Activated CD4-positive, alpha-beta T cell treated with anti-CD3 and anti-CD28 coated beads for 24 hours (primary cell): ENCODE measurements at regions not wholly inside any gene's neighbourhood (a gene's known extent, or its start where the extent isn't known, plus 50 kb on each side); places are given as distances from the start of the nearest gene placed in this dataset.

Experiments
- DNase-seq, 2 donors: peaks; one replicate each; pipeline ENCODE4 v3.0.0-alpha.2; 2020; ENCODE audit warnings: low read depth in 2 of 2

DNA sequence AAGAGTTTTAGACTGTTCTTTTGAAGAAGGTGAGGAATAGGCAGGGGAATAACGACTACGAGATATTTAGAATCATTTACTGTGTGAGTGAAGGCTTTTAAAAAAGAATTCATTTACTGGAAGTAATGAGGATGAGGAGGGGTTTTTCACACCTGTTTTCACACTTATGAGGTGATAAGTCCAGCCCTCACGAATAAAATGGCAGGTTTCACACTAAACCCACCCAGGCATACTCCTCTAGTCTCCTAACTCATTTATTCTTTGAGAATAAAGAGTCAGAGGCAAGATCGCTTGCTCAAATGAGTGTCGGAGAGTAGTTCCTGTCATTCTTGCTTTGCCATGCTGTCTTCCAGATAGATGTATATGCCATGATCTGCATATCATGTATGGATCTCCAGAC lies 79.0 kb upstream of the ZEB2 start:
- DNase-seq: no peak

DNA sequence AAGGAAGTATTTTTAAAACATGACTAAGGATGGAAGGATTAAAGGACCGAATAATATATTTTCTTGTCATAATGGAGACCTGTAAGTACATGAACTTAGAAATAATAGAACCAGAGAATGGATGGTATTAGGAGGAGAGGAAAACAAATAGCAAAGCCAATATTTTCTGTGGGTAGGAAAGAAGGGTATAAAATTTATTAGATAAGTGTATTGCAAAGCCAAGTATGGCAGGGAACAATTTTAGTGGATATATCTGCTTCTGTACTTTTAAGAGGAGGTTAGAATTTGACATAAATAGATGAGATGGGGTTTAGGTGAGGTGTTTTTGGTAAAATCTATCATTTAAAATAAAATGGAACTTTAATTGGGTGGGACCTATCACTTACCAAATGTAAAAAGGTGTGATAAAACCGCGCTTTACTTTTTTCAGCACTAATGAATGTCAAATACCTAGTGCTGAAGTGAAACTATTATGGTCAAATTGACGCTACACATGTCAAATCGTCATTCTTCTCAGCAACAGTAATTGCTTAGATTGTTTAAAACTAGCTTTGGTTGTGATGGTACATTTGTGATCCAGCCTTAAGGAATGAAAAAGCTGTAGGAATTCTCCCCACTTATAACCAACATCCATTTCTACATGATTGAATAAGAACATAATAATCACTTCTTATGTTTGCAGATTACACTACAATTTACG lies 78.1 kb upstream of the ZEB2 start:
- DNase-seq: no peak

DNA sequence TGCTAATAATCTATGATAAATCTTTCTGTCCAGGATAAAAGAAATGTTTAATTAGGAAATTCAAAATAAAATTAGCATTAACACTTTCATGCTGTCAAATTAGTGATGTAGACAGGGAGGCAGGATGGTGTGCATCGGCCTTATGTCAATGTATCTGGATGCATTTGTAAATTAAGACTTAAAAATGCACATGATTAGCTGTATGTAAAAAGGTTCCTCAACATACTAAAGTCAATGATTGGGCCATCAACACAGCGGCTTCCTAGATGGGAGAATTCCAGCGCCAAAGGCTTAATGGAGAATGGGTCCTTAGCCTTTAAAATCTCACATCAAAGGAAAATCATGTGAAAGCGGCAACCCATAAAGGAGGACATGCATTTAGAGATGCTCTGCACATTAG lies 77.5 kb upstream of the ZEB2 start:
- DNase-seq: no peak

DNA sequence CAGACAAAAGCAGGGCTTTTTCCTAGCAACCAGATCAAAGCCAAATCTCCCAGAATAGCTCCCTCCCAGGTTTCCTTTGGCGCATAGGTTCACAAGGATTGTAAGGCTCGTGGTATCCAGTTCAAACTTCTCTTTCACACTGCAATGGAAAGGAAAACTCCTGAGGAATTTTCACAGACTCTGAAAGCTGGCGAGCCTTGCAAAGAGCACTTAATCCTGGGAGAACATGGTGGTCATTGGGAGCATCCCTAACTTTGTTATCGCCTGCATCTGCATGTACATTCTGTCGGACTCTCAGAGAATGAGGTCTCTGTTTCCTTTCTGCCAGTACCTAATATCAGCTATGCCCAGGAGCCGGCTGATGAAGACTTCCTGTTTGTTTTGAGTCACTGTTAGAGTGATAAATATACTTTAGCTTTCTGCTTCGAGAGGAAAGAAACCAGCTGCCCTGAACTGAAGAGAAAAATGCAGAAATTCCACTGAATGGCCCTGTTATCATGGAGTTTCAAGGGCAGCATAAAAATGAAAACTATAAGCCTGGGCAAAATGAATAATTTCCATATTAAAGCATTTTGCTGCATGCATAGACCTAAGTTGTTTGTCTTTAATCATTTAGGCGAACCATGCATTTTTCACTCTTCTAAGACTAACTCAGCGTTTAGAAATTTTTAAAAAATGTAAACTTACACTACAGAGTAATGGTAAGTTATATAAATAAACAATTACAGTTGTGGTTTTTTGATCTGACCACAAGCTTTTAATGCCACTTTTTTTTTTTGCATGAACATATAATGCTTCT lies 76.4 kb upstream of the ZEB2 start:
- DNase-seq: no peak

DNA sequence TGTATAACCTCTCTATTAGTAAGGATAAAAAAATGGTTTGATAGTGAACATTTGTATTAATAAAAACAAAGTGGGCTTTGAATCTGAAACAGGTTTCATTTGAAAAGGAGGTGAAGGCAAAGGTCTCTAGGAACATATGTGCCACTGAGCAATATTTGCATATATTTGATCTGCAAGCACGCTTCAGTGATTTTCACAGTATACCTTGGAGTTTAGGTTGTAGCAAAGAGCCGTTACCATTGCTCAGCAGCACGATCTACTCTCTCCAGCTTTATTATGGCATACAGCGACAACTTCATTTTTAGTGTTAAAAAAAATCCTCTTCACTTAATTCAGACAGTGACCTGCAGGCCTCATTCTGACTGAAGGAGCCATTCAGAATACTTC lies 75.8 kb upstream of the ZEB2 start:
- DNase-seq: no peak

DNA sequence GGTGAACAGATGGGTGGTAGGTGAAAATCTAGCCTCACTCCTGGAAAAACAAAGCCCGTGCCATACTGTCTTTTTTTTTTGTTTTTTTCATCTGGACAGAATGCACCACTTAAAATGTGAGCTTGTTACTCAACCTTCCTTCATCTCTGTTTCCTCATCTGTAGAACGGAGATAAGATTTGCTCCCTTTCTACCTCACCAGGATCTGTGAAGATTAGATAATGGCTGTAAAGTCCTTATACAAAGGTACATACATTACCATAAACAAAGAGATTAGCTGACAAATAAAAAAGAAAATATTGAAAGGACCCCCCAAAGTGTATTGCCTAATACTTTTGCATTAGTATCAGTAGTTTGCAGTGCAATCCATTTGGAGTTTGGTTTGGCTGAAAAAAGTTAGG lies 75.4 kb upstream of the ZEB2 start:
- DNase-seq: no peak

DNA sequence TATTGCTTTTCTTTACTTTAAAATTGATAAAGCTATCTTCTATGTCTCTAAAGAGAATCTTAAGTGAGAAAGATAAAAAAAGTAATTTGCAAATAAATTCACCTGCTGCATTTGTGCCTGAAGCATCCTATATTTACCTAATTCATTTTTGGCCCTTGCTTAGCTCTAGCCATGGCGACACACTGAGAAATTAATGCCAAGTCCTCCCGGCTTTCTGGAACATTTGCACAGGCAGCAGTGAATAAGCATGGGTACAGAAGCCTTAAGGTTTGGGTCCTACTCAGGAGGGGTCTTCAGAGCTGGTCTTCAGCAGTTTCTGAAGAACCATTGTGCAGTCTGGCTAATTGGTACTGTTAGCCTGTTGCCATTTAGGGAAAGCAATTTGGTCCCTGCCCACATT lies 73.9 kb upstream of the ZEB2 start:
- DNase-seq: no peak

DNA sequence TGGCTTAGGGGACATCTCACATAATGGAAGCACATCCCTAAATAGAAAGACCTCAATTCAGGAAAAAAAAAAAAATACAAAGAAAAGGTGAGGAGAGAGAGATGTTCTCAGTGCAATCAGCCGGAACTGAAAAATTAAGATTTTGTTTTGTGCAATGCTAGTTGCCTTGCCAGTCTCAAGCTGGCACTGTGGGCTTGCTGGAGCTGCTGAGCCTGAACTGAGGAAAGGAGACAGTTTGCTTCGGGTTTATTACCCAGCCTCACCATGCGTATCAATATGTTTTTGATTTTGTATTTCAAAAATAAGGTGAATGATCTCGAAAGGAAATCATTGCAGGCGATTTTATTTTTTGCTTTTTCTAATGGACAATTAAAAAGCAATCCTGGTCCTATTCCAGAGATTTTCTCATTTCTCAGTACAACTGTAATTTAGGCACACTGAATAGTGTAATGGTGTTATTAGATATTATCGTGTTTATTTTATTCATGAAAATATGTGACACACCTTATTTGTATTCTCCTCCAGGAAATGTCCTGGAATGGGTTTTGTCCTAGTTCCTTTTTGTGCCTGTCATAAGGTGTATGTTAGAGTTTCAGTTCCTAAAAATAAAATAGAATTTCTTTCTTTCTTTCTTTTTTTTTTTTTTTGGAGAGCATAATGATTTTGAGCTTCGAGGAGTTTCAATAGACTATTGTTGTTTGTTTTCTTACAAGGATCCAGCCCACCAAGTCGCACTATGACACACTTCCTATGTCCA lies 72.8 kb upstream of the ZEB2 start:
- no peak for DNase-seq

DNA sequence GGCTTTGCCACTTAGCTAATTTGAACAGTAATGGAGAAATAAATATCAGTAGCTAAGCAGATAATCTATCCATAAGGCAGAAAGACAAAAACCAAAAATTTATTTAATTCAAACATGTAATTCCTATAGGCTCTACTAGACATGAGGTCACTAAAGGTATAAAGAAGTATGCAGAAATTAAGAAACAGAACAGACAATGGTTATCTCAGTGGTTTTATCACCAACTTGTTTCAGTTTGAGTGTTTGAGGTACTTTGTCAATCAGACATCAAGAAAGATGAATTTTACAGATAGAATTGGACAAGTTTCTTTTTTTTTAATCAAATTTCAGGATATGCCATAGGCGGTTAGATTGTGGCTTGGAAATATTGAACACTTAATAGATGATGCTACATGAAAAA lies 67.4 kb upstream of the ZEB2 start:
- no peak for DNase-seq

DNA sequence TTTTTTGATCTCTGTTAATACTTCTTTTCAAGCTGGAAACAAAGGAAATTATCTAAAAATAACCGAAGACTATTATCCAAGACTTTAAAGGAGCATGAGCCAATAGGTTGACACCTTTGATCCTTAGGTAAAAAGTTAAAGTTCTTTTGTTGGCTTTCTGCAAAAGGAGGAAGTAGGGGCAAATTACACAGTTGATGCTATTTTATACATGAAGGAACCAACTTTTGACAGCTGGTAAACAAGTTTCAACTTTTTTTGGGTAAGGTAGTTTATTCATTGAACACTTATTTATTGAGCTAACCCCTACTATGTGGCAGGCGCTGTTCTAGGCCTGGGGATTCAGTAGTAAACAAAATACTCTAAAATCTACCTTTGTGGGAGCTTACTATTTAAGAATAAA lies 66.6 kb upstream of the ZEB2 start:
- no peak for DNase-seq

DNA sequence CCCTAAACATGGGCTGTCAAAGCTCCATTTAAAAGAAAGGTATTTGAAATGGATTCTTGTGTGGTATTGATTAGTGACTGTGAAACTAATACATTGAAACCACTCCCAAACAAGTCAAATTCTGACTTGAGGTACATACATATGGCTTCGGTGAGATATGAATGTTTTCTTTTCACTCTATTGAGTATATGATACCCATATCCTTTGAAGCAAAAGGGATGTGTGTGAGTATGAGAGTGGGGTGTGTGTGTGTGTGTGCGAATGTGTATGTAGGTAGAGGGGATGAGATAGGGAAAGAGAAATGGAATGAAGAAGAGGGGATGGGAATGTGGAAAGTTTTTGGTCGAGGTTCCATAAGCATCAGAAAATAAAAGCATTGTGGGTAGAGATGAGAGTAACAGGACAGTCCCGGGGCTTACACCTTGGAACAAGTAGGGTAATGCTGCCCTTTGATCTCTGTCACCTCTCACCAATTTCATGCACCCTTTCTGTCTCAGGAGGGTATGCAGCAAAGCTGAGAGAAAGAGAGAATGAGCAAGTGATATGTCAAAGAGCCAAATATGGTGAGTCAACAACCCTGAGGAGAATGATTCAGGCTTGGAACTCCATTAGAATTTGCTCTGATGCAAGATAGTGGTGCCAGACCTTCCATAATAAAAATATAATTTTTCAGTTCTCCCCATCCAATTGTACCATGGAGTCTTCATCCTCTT lies 64.0 kb upstream of the ZEB2 start:
- DNase-seq: no peak

DNA sequence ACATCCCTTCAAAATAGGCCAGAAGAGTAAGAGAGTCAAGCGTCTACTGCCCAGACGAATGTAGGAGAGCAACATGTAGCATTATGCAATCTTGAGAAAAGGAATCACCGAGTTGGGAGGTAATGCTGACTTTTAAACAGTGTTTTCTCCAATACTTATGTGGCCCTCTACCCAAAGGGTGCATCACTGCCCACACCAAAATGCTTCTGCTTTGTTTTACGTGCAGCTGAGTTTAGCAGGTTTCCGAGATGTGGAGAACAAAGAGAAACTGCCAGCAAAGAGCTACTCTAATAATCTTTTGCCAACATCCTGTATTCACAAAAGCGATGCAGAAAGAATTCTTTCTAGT lies 63.4 kb upstream of the ZEB2 start:
- DNase-seq: no peak

DNA sequence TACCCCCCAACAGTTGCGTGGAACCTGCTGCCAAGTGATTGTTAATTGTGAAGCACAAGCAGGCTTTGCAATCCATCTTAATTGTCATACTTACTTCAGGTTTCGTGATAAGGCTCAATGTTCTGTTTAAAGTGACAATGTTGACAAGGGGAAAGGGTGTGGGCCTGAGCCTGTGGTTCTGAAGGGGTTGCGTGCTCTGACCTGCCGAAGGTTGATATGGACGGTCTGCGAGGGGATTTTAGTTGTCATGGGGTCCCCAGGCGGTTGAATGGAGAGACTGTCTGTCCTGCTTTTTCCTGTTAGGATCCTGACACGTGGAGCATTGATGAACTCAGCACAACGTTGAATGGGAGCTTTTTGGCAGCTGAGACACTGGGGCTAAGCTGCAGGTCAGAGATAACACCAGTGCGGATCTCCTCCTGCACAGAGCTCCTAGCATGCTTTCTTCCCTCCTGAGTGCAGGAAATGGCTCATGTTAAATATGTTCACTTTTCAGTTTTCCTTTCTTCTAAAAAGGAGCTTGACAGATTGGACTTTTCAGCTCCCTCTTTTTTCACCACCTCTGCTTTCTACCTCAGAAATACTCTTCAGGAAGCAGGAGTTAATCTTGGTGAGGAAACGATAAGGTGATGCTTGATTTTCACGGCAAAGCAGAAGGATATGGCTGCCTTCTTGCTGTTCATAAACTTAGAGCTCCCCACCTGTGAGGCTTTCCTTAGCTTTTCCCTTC lies 62.9 kb upstream of the ZEB2 start:
- no peak for DNase-seq

DNA sequence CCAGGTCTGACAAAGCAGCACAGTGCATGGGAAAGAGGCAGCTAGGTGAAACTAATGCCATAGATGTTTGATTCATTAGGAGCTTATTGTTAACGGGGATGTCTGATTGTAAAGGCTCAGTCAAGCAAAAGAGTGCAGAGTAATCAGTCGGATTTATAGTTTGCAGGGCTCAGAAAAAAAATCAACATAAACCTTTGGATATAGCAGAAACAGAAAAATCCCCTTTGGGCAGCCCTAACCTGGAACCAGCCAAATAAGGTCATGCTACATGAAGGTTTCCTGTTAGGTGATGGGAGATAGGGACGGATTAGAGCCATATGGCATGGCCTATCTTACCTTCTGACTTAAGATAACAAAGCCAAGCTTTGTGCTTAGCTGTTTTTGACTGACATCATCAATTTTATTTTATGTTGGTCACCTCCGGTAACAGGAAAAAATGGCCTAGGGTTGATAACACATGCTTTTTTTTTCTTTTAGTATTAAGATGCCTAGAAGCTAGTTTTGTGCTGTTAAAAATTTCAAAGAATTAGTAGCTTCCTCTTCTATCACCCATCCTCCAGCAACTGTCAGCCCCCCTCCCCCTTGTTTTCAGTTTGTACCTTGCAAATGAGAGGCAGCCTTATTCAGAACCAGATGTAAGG lies 60.7 kb upstream of the ZEB2 start:
- DNase-seq: no peak

DNA sequence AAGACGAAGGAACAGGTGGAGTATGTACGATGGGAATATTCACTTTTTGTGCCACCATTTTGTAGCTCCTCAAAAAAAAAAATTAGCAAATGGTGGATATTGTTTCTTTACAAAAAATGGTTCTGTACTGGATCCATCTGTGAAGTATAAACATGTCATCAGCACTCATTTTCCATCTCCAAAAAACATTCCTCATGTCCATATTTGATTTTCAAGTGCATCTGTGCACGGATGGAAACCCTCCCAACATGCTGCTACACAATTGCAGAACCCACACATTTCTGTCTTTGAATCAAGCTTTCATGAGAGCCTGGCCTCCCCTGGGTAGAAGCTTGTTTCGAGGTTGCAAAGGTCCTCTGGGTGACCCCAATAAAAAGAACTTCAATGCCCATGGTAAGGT lies 59.6 kb upstream of the ZEB2 start:
- no peak for DNase-seq

DNA sequence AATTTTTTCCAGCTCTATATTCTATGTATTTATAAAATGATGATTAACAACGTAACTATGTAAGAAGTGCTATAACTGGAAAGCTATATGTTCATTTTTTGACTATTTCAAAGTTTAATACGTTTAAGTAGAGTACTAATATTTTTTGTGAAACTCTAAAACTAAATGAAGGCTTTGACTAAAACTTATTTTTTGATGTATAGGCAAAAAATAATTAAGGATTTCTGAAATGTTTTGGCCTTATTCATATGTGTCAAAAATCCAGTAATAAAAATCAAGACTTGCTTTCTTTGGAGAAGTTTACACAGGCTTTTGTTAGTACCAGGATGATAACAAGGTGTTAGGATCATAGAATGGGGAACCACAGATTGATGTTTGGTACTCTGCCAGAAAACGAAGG lies 58.2 kb upstream of the ZEB2 start:
- DNase-seq: no peak

DNA sequence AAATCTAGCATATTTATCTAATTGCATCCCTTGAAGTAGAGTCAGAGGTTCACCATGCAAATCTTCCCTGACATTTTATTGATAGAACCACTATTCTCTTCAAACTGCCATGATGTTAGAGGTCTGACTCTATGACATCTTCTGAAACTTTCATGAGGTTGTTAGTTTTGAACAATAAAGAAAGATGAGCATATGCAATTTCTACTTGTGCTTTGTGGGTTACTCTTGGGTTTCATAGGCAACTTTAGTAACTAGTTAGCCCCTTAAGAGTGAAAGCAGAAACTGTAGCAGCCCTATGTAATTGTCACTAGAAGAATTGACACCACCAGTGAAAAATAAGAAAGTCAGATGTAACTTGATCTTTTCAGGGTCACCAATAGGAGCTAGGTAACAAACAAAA lies 53.1 kb upstream of the ZEB2 start:
- DNase-seq: no peak

DNA sequence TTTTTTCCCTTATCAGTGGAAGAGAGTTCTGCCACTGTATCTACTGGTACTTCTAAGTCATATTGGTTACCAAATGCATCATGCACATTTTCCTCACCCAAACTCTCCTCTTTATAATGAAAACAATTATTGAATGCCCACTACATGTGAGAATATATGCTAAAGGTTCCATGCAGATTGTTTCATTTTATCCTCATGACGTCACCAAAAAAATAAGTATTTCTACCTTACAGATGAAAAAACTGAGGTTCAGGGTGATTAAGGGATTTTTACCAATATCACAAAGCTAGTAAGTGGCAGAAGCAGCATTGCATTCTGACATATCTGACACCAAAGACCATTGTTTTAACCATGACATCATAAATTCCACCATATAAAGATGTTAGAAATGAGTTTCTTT lies 51.9 kb upstream of the ZEB2 start:
- no peak for DNase-seq

DNA sequence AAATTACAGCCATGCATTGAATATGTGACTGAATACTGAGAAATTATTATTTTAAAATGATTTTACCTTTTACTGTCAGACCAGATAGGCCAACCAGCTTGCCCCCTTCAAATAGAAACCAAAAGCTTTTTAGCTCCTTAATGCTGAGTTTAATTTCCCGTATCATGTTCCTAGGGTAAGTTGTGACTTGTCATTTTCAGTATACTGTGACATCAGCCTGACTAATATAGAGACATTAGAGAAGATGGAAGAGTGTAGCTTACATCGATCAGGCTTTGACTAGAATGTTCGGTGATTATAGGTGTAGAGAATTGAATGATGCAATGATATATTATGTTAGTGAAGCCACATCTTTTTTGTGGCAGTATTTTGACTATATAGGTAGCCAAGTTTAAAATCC lies 50.6 kb upstream of the ZEB2 start:
- DNase-seq: no peak
